A673 (cell line): ENCODE measurements at regions not wholly inside any gene's neighbourhood (a gene's known extent, or its start where the extent isn't known, plus 50 kb on each side); places are given as distances from the start of the nearest gene placed in this dataset.

Source experiments
- BruUV-seq: library from RNA; stranded (reverse); fragments of 400-500 nt; replicated peaks from 2 replicates; lab custom pipeline; 2021; lab: Mats Ljungman, UMichigan
- CTCF ChIA-PET: fragments of 300-600 bp; sonication (Branson Sonifier 250); formaldehyde crosslinking; loops from one replicate; lab custom pipeline; 2022; ENCODE audit warnings: antibody characterized with exemption; lab: Charles Lee
- POLR2A ChIA-PET: fragments of 300-600 bp; sonication (Branson Sonifier 250); formaldehyde crosslinking; loops from one replicate; lab custom pipeline; 2022; ENCODE audit warnings: antibody characterized with exemption; ENCODE audit not compliant: low non-redundant PET; lab: Charles Lee
- DNase-seq: peaks from one replicate; pipeline ENCODE4 v3.0.0-alpha.2; 2015; ENCODE audit warnings: low spot score
- H3K27ac ChIP-seq: fragments of 200-600 bp; sonication (generic); 2 replicates; pipeline ENCODE4 v1.5.1; 2016; ENCODE audit warnings: mixed run types, low read depth, mild to moderate bottlenecking, mixed read lengths, antibody characterized with exemption, low read length; ENCODE audit not compliant: poor library complexity, severe bottlenecking
- H3K27me3 ChIP-seq: fragments of 200-600 bp; sonication (generic); replicated peaks from 2 replicates; pipeline ENCODE4 v1.6.1; 2017; ENCODE audit warnings: mixed run types, low read depth, mild to moderate bottlenecking, mixed read lengths, antibody characterized with exemption, low read length; ENCODE audit not compliant: insufficient read depth, poor library complexity
- H3K36me3 ChIP-seq: fragments of 200-600 bp; sonication (generic); 2 replicates; pipeline ENCODE4 v1.6.1; 2016; ENCODE audit warnings: mixed run types, mild to moderate bottlenecking, mixed read lengths, antibody characterized with exemption, low read length; ENCODE audit not compliant: insufficient read depth, poor library complexity, severe bottlenecking
- H3K4me1 ChIP-seq: fragments of 200-600 bp; sonication (generic); 2 replicates; pipeline ENCODE4 v1.6.1; 2017; ENCODE audit warnings: mixed run types, mild to moderate bottlenecking, mixed read lengths, antibody characterized with exemption, low read length; ENCODE audit not compliant: insufficient read depth, poor library complexity, severe bottlenecking
- H3K4me3 ChIP-seq: fragments of 200-600 bp; sonication (generic); 2 replicates; pipeline ENCODE4 v1.5.1; 2016; ENCODE audit warnings: low read depth, mixed run types, mild to moderate bottlenecking, mixed read lengths, low read length; ENCODE audit not compliant: poor library complexity, severe bottlenecking
- H3K9me3 ChIP-seq: fragments of 200-600 bp; sonication (generic); 2 replicates; pipeline ENCODE4 v1.6.1; 2016; ENCODE audit warnings: mixed run types, low read depth, mild to moderate bottlenecking, mixed read lengths, antibody characterized with exemption, low read length; ENCODE audit not compliant: poor library complexity, severe bottlenecking
- EZH2 ChIP-seq: fragments of 200-600 bp; sonication (generic); IDR thresholded peaks from 2 replicates; pipeline ENCODE4 v1.6.1; 2017; ENCODE audit warnings: borderline replicate concordance, low read depth, mild to moderate bottlenecking, mixed read lengths, antibody characterized with exemption, low read length; ENCODE audit not compliant: poor library complexity, severe bottlenecking
- intact Hi-C: fragments of 100-400 bp; cut with micrococcal nuclease; formaldehyde crosslinking; loops from one replicate; pipeline ENCODE4 v1.10.0; 2022; ENCODE audit not compliant: unreplicated experiment
- TF ChIP-seq, protein P1 (sequence below): fragments of 300-800, 200-600 bp; sonication (generic); conservative IDR thresholded peaks from 2 replicates; pipeline ENCODE4 v1.5.1; 2017; ENCODE audit warnings: low read depth, mild to moderate bottlenecking, antibody characterized with exemption, low read length, moderate library complexity, mixed read lengths

DNA sequence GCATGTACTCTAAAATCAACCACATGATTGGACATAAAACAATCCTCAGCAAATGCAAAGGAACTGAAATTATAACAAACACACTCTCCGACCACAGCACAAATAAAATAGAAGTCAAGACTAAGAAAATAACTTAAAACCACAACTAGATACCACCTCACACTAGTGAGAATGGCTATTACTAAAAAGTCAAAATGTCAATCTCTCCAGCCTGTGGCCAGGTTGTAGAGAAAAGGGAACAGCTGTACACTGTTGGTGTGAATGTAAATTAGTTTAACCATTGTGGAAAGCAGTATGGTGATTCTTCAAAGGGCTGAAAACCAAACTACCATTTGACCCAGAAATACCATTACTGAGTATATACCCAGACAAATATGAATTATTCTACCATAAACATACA, 1025.7 kb upstream of the TENM4 start:
- Histone ChIP-seq H3K27me3 (no peaks in the 10 kb centered on the region), H3K36me3 (no peaks in the 10 kb centered on the region), H3K27ac (no peak overlapping the region), H3K4me1 (peaks cover 8% of the 10 kb centered on the region), H3K4me3 (no peak overlapping the region), H3K9me3 (no peaks in the 10 kb centered on the region)
- TF ChIP-seq, protein P1, sequence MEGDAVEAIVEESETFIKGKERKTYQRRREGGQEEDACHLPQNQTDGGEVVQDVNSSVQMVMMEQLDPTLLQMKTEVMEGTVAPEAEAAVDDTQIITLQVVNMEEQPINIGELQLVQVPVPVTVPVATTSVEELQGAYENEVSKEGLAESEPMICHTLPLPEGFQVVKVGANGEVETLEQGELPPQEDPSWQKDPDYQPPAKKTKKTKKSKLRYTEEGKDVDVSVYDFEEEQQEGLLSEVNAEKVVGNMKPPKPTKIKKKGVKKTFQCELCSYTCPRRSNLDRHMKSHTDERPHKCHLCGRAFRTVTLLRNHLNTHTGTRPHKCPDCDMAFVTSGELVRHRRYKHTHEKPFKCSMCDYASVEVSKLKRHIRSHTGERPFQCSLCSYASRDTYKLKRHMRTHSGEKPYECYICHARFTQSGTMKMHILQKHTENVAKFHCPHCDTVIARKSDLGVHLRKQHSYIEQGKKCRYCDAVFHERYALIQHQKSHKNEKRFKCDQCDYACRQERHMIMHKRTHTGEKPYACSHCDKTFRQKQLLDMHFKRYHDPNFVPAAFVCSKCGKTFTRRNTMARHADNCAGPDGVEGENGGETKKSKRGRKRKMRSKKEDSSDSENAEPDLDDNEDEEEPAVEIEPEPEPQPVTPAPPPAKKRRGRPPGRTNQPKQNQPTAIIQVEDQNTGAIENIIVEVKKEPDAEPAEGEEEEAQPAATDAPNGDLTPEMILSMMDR: no peak
- no peak for TF ChIP-seq EZH2
- no TSS peak for BruUV-seq
- DNase-seq: no peak
- ChIA-PET CTCF (no interaction called here), POLR2A (no interaction called here)
- intact Hi-C loops: no loop called here

DNA sequence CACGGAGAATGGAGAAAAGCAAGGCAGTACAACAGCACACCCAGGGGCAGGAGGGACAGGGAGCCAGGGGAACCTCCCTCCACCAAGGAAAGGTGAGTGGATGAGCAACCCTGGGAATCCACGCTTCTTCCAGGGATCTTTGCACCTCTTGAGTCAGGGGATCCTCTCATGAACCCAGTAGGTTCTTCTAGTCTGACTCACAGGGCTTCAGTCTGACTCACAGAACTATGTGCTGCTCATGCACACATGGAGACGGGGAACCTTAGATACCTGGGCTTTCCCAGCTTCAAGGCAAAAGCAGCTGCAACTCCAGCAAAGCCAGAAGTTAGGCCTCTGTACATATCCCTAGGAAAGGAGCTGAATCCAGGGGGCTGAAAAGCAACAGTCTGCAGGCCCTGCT, 1021.4 kb upstream of the TENM4 start:
- ChIA-PET CTCF (no interaction called here), POLR2A (no interaction called here)
- no peaks in the 10 kb centered on the region for H3K27me3 ChIP-seq
- H3K4me3 ChIP-seq: no peak overlapping the region
- no peak for TF ChIP-seq EZH2
- TF ChIP-seq, protein P1: no peak
- intact Hi-C loops: no loop called here
- no peak for DNase-seq
- H3K27ac ChIP-seq: no peak overlapping the region
- H3K36me3 ChIP-seq: no peaks in the 10 kb centered on the region
- no peaks in the 10 kb centered on the region for H3K9me3 ChIP-seq
- H3K4me1 ChIP-seq: no peaks in the 10 kb centered on the region
- BruUV-seq: no TSS peak

DNA sequence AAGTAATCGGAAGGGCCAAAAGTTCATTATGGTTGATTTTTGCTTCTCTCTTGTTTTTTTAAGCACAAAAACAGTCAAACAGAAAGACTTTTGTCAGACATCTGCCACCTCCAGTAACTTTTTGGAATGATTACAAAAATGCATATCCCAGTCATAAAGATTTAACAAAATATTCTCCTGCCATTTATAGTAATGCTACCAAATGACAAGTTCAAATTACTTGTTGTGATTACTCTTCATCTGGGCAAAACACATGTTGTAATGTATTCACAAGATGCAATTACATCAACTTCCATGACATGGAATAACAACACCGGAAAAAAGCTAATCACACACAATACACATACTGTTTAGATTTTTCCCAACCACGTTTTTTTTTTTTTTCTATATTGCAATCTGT, 1017.5 kb upstream of the TENM4 start:
- intact Hi-C loops: no loop called here
- Histone ChIP-seq H3K4me1 (no peaks in the 10 kb centered on the region), H3K36me3 (no peaks in the 10 kb centered on the region), H3K27me3 (no peaks in the 10 kb centered on the region), H3K27ac (no peak overlapping the region), H3K4me3 (no peak overlapping the region), H3K9me3 (no peaks in the 10 kb centered on the region)
- DNase-seq: no peak
- ChIA-PET CTCF (no interaction called here), POLR2A (no interaction called here)
- TF ChIP-seq, protein P1: no peak
- no peak for TF ChIP-seq EZH2
- BruUV-seq: no TSS peak
